PC-9 (cell line): ENCODE measurements at regions not wholly inside any gene's neighbourhood (a gene's known extent, or its start where the extent isn't known, plus 50 kb on each side); places are given as distances from the start of the nearest gene placed in this dataset.

ENCODE experiments used
- EZH2 ChIP-seq: fragments of 200-600 bp; sonication (generic); IDR thresholded peaks from 2 replicates; pipeline ENCODE4 v1.8.0; 2017; ENCODE audit warnings: antibody characterized with exemption, low read depth
- TF ChIP-seq, protein P1 (sequence below): fragments of 200-600 bp; sonication (generic); conservative IDR thresholded peaks from 2 replicates; pipeline ENCODE4 v1.6.1; 2017; ENCODE audit warnings: mixed run types, antibody characterized with exemption, mild to moderate bottlenecking, moderate library complexity

DNA sequence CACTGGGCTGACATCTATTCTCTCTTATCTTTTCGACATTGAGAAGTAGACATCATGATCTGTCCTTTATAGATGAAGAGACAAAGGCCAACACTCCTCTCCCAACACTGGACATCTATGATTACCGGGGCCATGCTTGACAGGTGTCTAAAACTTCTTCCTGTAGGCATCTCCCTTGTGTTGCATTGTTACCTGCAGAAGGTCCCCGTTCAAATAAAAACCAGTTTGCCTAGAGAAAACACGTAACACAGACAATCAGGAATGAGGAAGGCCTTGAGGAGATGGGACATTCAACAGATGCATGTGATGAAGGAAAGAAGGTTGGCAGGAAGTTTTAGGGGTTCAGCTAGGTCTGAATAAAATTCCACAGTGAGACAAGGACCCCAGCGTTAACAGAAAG is 70.8 kb upstream of the ST8SIA3 start:
- TF ChIP-seq, protein P1, sequence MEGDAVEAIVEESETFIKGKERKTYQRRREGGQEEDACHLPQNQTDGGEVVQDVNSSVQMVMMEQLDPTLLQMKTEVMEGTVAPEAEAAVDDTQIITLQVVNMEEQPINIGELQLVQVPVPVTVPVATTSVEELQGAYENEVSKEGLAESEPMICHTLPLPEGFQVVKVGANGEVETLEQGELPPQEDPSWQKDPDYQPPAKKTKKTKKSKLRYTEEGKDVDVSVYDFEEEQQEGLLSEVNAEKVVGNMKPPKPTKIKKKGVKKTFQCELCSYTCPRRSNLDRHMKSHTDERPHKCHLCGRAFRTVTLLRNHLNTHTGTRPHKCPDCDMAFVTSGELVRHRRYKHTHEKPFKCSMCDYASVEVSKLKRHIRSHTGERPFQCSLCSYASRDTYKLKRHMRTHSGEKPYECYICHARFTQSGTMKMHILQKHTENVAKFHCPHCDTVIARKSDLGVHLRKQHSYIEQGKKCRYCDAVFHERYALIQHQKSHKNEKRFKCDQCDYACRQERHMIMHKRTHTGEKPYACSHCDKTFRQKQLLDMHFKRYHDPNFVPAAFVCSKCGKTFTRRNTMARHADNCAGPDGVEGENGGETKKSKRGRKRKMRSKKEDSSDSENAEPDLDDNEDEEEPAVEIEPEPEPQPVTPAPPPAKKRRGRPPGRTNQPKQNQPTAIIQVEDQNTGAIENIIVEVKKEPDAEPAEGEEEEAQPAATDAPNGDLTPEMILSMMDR: no peak
- no peak for TF ChIP-seq EZH2
